HG03432 (cell line): ENCODE measurements at regions not wholly inside any gene's neighbourhood (a gene's known extent, or its start where the extent isn't known, plus 50 kb on each side); places are given as distances from the start of the nearest gene placed in this dataset.
A peak's percentile ranks its signal among the peaks of the same experiment; 100 is the strongest.

Experiments used
- ATAC-seq: cut with Tn5 transposase; IDR thresholded peaks from one replicate; pipeline ENCODE4 v1.9.1; 2021; ENCODE audit warnings: mild to moderate bottlenecking, moderate library complexity; ENCODE audit not compliant: unreplicated experiment

DNA sequence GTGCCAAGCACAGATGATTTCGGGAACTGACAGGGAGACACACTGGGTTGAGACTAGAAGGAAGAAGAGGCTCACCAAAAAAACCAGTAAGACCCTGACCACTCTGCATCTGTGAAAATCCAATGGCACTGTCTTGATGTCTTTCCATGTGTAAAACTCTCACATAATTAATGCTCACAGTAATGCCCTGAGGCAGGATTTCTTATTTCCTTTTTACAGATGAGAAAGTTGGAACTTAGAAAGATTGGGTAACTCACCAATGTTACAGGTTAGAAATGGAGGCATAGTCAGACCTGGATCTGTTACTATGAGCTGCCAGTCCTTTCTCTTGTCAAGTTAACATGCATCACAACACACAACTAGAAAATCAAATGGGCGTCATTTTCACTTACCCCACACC, 151.0 kb upstream of the MCHR2 start:
- no peak for ATAC-seq

DNA sequence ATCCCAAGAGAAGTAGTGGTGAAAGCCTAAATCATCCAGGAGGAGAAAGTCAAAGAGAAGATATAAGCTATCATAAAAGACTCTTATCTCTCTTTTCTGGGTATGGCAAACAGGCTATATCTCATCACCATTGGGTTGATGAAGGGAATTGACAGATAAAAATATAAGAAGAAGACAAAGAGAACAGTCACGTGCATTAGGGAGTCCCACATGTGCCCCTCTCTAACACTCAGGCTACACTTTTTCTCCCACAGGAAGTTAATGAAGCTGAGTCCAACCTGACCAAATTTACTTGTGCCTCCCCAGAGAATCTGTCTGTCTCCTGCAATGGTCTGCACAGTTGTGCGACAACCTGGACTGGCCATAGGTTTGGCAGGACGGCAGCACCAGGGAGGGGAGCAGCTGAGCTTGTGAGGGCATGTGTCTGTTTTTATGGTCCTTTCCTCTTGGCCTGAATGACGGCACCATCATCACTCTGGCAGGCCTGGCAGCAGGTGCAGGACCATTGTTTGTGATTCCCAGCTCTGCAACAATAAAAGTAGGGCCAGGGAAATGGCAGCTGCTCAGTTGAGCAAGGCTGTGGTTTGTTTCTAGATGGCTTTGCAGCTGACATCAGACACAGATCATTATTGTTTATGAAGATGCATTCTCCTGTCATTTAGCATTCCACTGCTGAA, 144.5 kb upstream of the MCHR2 start:
- ATAC-seq, result no peak

GRCh38 chr6:100137759-100138158, 143.7 kb upstream of the MCHR2 start:
- no peak for ATAC-seq

GRCh38 chr6:100136590-100136989, 142.6 kb upstream of the MCHR2 start:
- ATAC-seq, result no peak

DNA sequence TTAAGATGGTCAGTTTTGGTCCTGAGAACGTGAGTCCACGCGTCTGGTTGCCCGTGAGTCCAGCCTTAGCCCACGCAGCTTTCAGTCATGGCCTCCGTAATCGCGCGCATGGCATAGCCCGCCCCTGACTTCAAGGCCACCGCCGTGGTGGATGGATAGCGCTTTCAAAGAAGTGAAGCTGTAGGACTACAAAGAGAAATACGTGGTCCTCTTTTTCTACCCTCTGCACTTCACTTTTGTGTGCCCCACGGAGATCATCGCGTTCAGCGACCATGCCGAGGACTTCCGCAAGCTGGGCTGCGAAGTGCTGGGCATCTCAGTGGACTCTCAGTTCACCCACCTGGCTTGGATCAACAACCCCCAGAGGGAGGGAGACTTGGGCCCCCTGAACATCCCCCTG, 142.0 kb upstream of the MCHR2 start:
- no peak for ATAC-seq

DNA sequence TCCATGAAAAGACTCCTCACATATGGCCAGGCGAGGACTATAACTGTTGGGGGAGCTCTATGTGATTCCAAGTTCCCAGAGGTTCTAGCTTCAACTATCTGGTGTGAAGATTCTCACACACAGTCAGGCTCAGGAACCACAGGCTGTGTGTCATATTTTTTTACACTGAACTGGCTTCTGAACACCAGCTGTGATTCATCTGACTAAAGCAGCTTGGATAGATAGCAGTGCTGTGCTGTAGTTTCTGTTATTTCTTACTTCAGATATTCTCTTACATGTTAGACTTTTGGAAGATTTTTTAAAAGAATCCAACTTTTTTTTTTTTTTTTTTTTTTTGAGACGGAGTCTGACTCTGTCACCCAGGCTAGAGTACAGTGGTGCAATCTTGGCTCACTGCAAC, 140.7 kb upstream of the MCHR2 start:
- no peak for ATAC-seq

- no peak for ATAC-seq
These were observed 140.3 kb upstream of the MCHR2 start for GRCh38 chr6:100134297-100134696.

GRCh38 chr6:100132005-100132404, 138.0 kb upstream of the MCHR2 start:
- ATAC-seq, result no peak

GRCh38 chr6:100130630-100131029, 136.6 kb upstream of the MCHR2 start:
- ATAC-seq, result no peak

GRCh38 chr6:100126790-100127484, 132.9 kb upstream of the MCHR2 start:
- ATAC-seq, result peak; percentile 77

- ATAC-seq, result no peak
These were observed 128.0 kb upstream of the MCHR2 start for GRCh38 chr6:100121854-100122609.

- ATAC-seq, result no peak
These were observed 125.2 kb upstream of the MCHR2 start for GRCh38 chr6:100119261-100119660.

GRCh38 chr6:100118301-100118700, 124.3 kb upstream of the MCHR2 start:
- no peak for ATAC-seq

DNA sequence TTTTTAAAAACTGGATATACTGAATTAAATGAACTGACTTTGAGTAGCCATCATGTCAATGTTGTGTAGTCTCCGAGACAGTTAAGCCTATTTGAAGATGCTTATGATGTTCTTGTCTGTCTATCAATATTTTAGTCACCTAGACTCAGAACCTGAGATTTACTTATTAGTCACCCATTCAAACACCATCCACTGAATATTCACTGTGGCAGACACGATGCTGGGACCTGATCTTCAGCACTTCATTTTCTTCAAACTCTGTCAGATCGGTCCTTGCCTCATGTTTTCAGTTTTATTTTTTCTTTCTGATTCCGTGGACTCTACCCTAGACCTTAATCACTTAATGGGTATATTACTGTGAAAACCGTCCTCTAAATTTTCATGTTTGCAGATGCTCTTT, 123.7 kb upstream of the MCHR2 start:
- no peak for ATAC-seq

- ATAC-seq, result peak; percentile 79
These were observed 122.6 kb upstream of the MCHR2 start for GRCh38 chr6:100116411-100117194.

DNA sequence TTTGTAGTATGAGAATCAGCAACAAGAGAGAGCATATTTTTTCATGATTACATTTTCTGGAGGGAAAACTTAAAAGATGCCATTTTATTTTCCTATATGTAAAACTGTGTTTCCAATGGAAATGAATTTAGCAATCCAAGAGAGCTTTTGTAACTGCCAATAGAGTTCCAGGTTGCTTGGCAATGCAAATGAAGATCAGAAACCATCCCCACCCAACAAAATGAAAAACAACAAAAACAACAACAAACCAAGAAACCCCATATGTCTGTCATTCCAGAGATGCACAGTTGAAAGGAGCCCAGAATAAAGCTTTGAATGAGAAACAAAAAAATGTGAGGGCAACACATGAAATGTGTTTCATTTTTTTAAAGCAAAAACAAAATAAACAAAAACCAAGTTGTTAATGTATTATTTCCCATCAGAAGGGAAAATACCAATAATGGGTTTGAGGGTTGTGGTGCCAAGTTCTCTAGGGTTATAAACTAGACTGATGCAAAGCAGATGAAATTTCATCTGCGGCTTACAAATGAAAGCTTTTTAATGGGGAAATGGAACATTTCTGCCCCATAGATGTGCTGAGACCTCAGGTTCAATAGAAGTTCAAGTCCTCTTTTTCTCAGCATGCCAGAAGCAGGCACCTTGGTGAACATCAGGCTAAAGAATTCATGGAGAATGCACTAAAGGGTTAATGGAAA, 121.5 kb upstream of the MCHR2 start:
- no peak for ATAC-seq

DNA sequence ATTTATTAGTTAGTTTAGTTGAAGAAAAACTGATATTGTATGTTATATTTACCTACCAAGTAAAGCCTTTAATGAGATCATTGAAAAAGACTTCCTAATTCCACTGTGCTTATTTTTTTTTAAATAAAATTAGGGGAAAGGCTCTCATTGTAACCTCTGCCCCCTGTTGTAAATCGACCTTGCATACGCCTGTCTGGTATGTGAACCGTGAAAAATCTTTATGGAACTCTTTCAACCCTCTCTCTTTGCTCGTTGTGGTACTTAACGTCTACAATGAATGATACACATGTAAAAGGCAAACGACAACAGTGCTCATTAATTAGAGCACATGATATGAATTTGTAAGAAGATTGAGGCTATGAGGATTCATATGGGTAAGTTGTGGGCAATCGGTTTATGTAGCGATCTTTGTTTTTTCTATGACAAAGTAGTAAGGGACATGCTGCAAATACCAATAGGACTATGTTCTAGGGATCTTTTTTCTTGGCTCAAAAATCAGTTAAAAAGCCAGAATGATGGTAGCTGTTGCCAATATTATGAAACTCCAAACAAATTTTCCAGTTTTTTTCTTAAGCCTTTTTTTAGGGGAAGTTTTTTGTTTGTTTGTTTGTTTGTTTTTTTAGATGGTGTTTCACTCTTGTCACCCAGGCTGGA, 119.0 kb upstream of the MCHR2 start:
- no peak for ATAC-seq

DNA sequence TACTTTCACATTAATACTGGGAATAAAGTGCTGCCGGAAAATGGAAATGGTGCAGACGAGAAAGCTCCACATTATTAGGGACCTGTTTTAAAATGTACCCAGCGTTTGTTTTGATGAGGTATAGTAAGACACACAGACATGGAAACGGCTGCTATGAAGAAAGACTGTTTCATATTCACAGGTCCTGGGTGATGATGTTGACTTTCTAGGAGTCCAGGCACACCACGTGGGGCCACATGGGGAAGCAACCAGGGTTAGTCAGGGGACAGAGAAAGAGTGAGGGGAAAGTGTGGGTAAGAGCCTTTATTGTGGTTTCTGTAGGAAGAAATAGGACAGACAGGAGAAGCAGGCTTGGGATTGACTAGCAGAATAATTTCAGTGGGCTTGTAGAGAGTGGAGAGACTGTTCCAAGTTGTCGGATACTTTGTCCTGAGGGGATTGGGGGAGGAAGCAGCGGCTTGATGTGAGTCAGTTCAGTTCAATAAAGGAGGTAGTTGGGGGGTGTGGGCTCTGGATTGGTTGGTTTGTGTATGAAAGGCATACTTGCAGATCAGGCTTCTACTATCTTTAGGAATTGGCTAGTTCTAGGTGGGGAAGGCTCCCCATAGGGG, 112.0 kb upstream of the MCHR2 start:
- ATAC-seq, result no peak

- peak; percentile 61 for ATAC-seq
These were observed 111.1 kb upstream of the MCHR2 start for GRCh38 chr6:100105138-100105537.

- no peak for ATAC-seq
These were observed 109.9 kb upstream of the MCHR2 start for GRCh38 chr6:100103931-100104330.
